ENCODE measurements at regions not wholly inside any gene's neighbourhood (a gene's known extent, or its start where the extent isn't known, plus 50 kb on each side); places are given as distances from the start of the nearest gene placed in this dataset.
"Not testable (repeated sequence)": the region's sequence is repeated elsewhere in the genome, so short reads cannot be mapped to it uniquely, and the experiment has no call there.

DNA sequence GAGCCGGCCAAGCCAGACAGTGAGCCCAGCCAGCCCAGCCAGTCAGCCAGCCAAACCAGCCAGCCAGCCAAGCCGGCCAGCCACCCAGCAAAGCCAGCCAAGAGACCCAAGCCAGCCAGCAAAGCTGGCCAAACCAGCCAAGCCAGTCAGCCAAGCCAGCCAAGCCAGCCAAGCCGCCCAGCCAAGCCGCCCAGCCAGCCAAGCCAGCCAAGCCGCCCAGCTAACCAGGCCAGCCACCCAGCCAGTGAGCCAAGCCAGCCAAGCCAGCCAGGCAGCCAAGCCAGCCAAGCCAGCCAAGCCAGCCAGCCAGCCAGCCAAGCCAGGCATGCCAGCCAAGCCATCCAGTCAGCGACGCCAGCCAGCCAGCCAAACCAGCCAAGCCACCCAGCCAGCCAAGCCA, 1596.9 kb downstream of the RPIA start:
- not testable (repeated sequence) for DNase-seq (ENCODE audit: low read depth in 1 of 2, low spot score in 1 of 2)

DNA sequence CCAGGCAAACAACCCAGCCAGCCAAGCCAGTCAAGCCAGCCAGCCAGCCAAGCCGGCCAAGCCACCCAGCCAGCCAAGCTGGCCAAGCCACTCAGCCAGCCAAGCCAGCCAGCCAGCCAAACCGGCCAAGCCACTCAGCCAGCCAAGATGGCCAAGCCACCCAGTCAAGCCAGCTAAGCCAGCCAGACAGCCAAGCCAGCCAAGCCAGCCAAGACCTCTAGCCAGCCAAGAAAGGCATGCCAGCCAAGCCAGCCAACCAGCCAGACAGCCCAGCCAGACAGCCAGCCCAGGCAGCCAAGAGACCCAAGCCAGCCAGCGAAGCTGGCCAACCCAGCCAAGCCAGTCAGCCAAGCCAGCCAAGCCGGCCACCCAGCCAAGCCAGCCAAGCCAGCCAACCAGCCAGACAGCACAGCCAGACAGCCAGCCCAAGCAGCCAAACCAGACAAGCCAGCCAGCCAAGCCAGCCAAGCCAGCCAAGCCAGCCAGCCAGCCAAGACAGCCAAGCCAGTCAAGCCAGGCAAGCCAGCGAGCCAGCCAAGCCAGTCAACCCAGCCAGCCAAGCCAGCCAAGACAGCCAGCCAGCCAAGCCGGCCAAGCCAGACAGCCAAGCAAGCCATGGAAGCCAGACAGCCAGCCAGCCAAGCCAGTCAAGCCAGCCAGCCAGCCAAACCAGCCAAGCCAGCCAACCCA, 1598.0 kb downstream of the RPIA start:
- DNase-seq (ENCODE audit: low read depth in 1 of 2, low spot score in 1 of 2) = not testable (repeated sequence)

DNA sequence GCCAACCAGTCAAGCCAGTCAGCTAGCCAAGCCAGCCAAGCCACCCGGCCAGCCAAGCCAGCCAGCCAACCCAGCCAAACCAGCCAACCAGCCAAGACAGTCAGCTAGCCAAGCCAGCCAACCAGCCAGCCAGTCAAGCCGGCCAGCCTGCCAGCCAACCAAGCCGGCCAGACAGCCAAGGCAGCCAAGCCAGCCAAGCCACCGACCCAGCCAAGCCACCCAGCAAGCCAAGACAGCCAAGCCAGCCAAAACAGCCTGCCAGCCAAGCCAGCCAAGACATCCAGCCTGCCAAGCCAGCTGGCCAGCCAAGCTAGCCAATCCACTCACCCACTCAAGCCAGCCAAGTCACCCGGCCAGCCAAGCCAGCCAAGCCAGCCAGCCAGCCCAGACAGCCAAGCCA, 1599.2 kb downstream of the RPIA start:
- DNase-seq (ENCODE audit: low read depth in 1 of 2, low spot score in 1 of 2) = not testable (repeated sequence)

DNA sequence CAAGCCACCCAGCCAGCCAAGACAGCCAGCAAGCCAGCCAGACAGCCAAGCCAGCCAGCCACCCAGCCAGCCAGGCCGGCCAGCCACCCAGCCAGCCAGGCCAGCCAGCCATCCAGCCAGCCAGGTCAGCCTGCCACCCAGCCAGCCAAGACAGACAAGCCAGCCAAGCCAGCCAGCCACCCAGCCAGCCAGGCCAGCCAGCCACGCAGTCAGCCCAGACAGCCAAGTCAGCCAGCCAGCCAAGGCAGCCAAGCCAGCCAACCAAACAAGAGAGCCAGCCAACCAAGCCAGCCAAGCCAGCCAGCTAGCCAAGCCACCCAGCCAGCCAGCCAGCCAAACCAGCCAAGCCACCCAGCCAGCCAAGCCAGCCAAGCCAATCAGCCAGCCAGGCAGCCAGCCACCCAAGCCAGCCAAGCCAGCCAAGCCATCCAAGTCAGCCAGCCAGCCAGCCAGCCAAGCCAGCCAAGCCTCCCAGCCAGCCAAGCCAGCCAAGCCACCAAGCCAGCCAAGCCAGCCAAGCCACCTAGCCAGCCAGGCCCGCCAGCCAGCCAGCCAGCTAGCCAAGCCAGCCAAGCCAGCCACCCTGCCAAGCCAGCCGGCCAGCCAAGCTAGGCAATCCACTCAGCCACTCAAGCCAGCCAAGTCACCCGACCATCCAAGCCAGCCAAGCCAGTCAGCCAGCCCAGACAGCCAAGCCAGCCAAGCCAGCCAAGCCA, 1599.9 kb downstream of the RPIA start:
- peak in 1 of 2 donors; percentile 29 for DNase-seq (ENCODE audit: low read depth in 1 of 2, low spot score in 1 of 2)

DNA sequence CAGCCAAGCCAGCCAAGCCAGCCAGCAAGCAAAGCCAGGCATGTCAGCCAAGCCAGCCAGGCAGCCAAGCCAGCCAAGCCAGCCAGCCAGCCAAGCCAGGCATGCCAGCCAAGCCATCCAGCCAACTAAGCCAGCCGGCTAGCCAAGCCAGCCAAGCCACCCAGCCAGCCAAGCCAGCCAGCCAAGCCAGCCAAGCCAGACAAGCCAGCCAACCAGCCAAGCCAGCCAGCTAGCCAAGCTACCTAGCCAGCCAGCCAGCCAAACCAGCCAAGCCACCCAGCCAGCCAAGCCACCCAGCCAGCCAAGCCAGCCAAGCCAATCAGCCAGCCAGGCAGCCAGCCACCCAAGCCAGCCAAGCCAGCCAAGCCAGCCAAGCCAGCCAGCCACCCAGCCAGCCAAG, 1600.5 kb downstream of the RPIA start:
- not testable (repeated sequence) for DNase-seq (ENCODE audit: low read depth in 1 of 2, low spot score in 1 of 2)

DNA sequence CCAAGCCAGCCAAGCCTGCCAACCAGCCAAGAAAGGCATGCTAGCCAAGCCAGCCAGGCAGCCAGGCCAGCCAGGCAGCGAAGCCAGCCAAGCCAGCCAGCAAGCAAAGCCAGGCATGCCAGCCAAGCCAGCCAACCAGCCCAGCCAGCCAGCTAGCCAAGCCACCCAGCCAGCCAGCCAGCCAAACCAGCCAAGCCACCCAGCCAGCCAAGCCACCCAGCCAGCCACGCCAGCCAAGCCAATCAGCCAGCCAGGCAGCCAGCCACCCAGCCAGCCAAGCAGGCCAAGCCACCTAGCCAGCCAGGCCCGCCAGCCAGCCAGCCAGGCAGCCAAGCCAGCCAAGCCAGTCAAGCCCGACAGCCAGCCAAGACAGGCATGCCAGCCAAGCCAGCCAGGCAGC, 1601.0 kb downstream of the RPIA start:
- not testable (repeated sequence) for DNase-seq (ENCODE audit: low read depth in 1 of 2, low spot score in 1 of 2)

DNA sequence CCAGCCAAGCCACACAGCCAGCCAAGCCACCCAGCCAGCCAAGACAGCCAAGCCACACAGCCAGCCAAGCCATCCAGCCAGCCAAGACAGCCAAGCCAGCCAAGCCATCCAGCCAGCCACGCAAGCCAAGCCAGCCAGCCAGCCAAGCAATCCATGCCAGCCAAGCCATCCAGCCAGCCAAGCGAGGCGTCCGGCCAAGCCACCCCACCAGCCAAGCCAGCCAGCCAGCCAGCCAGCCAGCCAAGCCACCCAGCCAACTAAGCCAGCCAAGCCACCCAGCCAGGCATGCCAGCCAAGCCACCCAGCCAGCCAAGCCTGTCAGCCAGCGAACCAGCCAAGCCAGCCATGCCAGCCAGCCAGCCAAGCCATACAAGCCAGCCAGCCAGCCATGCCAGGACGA, 1601.8 kb downstream of the RPIA start:
- peak in 1 of 2 donors; percentile 15 for DNase-seq (ENCODE audit: low read depth in 1 of 2, low spot score in 1 of 2)

DNA sequence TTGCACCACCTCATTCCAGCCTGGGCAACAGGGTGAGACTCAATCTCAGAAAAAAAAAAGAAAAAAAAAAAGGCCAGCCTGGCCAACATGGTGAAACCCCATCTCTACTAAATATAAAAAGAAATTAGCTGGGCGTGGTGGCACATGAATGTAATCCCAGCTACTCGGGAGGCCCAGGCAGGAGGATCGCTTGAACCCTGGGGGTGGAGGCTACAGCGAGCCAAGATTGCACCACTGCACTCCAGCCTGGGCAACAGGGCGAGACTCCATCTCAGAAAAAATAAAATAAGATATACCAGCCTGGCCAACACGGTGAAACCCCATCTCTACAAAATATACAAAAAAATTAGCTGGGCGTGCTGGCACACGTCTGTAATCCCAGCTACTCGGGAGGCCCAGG, 1602.3 kb downstream of the RPIA start:
- not testable (repeated sequence) for DNase-seq (ENCODE audit: low read depth in 1 of 2, low spot score in 1 of 2)

DNA sequence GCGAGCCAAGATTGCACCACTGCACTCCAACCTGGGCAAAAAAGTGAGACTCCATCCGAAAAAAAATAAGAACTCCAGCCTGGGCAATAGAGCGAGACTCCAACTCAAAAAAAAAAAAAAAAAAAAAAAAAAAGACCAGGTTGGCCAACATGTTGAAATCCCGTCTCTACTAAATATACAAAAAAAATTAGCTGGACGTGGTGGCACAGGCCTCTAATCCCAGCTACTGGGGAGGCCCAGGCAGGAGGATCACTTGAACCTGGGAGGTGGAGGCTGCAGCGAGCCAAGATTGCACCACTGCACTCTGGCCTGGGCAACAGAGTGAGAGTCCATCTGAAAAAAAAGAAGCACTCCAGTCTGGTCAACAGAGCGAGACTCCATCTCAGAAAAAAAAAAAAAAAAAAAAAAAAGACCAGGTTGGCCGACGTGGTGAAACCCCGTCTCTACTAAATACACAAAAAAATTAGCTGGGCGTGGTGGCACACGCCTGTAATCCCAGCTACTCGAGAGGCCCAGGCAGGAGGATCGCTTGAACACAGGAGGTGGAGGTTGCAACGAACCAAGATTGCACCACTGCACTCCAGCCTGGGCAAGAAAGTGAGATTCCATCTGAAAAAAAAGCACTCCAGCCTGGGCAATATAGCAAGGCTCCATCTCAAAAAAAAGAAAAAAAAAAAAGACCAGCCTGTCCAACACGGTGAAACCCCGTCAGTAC, 1603.7 kb downstream of the RPIA start:
- not testable (repeated sequence) for DNase-seq (ENCODE audit: low read depth in 1 of 2, low spot score in 1 of 2)

DNA sequence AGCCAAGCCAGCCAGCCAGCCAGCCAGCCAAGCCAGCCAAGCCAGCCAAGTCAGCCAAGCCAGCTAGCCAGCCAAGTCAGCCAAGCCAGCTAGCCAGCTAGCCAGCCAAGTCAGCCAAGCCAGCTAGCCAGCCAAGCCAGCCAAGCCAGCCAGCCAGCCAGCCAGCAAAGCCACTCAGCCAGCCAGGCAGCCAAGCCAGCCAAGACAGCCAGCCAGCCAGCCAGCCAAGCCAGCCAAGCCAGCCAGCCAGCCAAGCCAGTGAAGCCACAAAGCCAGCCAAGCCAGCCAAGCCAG, 1605.0 kb downstream of the RPIA start:
- DNase-seq (ENCODE audit: low read depth in 1 of 2, low spot score in 1 of 2) = not testable (repeated sequence)

DNA sequence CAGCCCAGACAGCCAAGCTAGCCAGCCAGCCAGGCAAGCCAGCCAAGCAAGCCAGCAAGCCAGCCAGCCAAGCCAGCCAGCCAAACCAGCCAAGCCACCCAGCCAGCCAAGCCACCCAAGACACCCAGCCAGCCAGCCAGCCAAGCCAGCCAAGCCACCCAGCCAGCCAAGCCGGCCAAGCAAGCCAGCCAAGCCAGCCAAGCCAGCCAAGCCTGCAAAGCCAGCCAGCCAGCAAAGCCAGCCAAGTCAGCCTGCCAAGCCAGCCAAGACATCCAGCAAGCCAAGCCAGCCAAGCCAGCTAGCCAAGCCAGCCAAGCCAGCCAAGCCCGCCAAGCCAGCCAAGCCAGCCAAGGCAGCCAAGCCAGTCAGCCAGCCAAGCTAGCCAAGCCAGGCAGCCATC, 1606.2 kb downstream of the RPIA start:
- not testable (repeated sequence) for DNase-seq (ENCODE audit: low read depth in 1 of 2, low spot score in 1 of 2)

DNA sequence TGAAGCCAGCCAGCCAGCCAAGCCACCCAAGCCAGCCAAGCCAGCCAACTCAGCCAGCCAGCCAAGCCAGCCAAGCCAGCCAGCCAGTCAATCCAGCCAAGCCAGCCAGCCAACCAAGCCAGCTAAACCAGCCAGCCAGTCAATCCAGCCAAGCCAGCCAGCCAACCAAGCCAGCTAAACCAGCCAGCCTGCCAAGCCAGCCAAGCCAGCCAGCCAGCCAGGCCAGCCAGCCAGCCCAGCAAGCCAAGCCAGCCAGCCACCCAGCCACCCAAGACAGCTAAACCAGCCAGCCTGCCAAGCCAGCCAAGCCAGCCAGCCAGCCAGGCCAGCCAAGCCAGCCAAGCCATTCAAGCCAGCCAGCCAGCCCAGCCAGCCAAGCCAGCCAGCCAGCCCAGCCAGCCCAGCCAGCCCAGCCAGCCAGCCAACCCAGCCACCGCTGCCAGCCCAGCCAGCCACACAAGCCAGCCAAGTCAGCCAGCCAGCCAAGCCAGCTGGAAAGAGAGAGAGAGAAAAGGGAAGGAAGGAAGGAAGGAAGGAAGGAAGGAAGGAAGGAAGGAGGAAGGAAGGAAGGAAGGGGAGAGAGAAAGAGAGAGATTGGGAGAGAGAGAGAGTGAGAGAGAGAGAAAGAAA, 1606.8 kb downstream of the RPIA start:
- not testable (repeated sequence) for DNase-seq (ENCODE audit: low read depth in 1 of 2, low spot score in 1 of 2)

DNA sequence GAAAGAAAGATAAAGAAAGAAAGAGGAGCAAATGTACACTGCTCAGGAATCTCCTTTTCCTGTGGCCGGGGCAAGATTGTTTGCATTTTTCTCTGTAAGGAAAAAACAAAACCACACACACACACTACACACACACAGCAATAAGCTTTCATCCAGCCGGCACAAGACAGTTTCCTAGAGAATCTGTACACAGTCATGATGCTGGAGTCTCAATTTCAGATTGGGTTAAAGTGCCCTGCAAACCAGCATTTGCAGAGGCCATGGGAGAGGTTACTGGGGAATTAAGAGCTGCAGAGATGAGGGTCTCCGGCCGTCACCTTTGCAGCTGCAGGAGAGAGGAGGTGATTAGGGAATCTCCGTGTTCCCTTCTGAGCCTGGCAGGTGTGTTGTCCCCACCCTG, 1607.5 kb downstream of the RPIA start:
- DNase-seq (ENCODE audit: low read depth in 1 of 2, low spot score in 1 of 2) = not testable (repeated sequence)

DNA sequence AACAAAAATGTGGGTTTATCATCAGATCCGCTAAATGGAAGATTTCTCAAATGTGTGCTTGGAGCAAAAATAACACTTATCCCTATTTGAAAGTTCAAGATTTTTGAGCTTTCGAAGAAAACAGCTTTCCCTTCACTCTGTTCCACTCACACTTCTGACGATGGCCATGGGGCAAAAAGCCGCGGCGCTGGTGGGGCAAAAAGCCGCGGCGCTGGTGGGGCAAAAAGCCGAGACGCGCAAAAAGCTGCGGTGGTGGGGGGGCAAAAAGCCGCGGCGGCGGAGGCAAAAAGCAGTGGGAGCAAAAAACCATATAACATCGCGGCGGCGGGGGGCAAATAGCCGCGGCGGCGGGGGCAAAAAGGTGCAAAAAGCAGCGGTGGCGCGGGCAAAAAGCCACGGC, 1631.5 kb downstream of the RPIA start:
- DNase-seq (ENCODE audit: low read depth in 1 of 2, low spot score in 1 of 2) = not testable (repeated sequence)

DNA sequence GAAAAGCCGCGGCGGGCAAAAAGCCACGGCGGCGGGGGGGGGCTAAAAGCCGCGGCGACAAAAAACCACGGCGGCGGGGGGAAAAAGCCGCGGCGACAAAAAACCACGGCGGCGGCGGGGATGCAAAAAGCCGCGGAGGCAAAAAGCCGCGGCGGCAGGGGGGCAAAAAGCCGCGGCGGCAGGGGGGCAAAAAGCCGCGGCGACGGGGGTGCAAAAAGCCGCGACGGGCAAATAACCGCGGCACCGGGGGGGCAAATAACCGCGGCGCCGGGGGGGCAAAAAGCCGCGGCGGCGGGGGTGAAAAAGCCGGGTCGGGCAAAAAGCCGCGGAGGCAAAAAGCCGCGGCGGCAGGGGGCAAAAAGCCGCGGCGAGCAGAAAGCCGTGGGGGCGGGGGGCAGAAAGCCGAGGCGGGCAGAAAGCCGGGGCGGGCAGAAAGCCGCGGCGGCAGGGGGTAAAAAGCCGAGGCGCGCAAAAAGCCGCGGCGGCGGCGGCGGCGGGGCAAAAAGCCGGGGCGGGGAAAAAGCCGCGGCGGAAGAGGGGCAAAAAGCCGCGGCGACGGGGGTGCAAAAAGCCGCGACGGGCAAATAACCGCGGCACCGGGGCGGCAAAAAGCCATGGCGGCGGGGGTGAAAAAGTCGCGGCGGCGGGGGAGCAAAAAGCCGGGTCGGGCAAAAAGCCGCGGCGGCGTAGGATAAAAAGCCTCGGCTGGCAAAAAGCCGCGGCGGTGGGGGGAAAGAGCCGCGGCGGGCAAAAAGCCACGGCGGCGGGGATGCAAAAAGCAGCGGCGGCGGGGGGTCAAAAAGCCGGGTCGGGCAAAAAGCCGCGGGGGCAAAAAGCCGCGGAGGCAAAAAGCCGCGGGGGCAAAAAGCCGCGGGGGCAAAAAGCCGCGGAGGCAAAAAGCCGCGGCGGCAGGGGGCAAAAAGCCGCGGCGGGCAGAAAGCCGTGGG, 1632.4 kb downstream of the RPIA start:
- DNase-seq (ENCODE audit: low read depth in 1 of 2, low spot score in 1 of 2) = not testable (repeated sequence)

DNA sequence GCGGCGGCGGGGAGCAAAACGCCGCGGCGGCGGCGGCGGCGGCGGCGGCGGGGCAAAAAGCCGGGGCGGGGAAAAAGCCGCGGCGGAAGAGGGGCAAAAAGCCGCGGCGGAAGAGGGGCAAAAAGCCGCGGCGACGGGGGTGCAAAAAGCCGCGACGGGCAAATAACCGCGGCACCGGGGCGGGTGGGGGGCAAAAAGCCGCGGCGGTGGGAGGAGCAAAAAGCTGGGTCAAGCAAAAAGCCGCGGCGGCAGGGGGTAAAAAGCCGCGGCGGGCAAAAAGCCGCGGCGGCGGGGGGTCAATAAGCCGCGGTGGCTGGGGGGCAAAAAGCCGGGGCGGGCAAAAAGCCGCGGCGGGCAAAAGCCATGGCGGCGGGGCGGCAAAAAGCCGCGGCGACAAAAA, 1633.2 kb downstream of the RPIA start:
- DNase-seq (ENCODE audit: low read depth in 1 of 2, low spot score in 1 of 2) = not testable (repeated sequence)

DNA sequence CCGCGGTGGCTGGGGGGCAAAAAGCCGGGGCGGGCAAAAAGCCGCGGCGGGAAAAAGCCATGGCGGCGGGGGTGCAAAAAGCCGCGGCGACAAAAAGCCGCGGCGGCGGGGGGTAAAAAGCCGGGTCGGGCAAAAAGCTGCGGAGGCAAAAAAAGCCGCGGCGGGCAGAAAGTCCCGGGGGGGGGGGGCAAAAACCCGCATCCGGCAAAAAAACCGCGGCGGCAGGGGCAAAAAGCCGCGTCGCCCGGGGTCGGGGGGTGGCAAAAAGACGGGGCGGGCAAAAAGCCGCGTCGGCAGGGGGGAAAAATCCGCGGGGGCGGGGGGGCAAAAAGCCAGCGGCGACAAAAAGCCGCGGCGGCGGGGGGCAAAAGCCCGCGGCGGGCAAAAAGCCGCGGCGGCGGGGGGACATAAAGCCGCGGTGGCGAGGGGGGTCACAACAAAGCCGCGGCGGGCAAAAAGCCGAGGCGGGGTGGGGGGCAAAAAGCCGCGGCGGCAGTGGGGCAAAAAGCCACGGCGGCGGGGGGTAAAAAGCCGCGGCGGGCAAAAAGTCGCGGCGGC, 1634.4 kb downstream of the RPIA start:
- DNase-seq (ENCODE audit: low read depth in 1 of 2, low spot score in 1 of 2) = not testable (repeated sequence)

DNA sequence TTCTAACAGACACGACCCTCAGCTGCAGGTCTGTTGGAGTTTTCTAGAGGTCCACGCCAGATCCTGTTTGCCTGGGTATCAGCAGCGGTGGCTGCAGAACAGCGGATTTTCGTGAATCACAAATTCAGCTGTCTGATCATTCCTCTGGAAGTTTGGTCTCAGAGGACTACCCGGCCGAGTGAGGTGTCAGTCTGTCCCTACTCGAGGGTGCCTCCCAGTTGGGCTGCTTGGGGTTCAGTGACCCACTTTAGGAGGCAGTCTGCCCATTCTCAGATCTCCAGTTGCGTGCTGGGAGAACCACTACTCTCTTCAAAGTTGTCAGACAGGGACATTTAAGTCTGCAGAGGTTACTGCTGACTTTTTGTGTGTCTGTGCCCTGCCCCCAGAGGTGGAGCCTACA, 1664.1 kb downstream of the RPIA start:
- not testable (repeated sequence) for DNase-seq (ENCODE audit: low read depth in 1 of 2, low spot score in 1 of 2)

DNA sequence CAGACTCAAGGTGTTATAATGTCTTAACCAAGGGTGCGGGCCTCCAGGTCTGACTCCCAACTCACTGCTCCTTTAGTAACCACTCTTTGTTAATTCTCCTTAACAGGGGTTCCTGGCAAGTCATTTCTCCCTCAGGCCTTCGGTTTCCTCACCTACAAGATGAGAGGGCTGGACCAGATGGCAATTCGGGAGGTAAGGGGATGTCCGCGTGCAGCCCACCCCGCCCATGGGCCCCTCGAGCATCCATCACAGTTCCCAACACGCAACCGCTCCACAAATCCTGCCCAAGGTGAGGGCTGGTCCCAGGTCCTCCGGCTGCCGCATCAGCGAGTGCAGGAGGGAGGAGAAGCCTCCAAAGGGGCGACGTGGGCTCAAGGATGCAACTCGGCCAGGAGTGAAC, 1667.9 kb downstream of the RPIA start:
- not testable (repeated sequence) for DNase-seq (ENCODE audit: low read depth in 1 of 2, low spot score in 1 of 2)
